Loucy (cell line): ENCODE measurements at regions not wholly inside any gene's neighbourhood (a gene's known extent, or its start where the extent isn't known, plus 50 kb on each side); places are given as distances from the start of the nearest gene placed in this dataset.

ENCODE experiments used
- EZH2phosphoT487 ChIP-seq: fragments of 200-600 bp; IDR thresholded peaks from 2 replicates; pipeline ENCODE4 v1.6.1; 2018; ENCODE audit warnings: antibody characterized with exemption, mild to moderate bottlenecking, moderate library complexity, borderline replicate concordance
- TF ChIP-seq, protein P1 (sequence below): fragments of 200-600 bp; sonication (generic); conservative IDR thresholded peaks from 2 replicates; pipeline ENCODE4 v1.5.1; 2014; ENCODE audit warnings: mild to moderate bottlenecking, antibody characterized with exemption, low read length

- TF ChIP-seq, protein P1, sequence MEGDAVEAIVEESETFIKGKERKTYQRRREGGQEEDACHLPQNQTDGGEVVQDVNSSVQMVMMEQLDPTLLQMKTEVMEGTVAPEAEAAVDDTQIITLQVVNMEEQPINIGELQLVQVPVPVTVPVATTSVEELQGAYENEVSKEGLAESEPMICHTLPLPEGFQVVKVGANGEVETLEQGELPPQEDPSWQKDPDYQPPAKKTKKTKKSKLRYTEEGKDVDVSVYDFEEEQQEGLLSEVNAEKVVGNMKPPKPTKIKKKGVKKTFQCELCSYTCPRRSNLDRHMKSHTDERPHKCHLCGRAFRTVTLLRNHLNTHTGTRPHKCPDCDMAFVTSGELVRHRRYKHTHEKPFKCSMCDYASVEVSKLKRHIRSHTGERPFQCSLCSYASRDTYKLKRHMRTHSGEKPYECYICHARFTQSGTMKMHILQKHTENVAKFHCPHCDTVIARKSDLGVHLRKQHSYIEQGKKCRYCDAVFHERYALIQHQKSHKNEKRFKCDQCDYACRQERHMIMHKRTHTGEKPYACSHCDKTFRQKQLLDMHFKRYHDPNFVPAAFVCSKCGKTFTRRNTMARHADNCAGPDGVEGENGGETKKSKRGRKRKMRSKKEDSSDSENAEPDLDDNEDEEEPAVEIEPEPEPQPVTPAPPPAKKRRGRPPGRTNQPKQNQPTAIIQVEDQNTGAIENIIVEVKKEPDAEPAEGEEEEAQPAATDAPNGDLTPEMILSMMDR = no peak
- no peak for TF ChIP-seq EZH2phosphoT487
Measured at GRCh38 chr13:73961181-73961580, 173.0 kb downstream of the KLF12 start.
